NB4 (cell line): ENCODE measurements at regions not wholly inside any gene's neighbourhood (a gene's known extent, or its start where the extent isn't known, plus 50 kb on each side); places are given as distances from the start of the nearest gene placed in this dataset.

ENCODE experiments used
- CTCF ChIP-seq: IDR thresholded peaks from one replicate; pipeline ENCODE4 v1.5.1; 2012; ENCODE audit warnings: low read depth, low read length
- MAX ChIP-seq: IDR thresholded peaks from 2 replicates; pipeline ENCODE4 v1.6.1; 2011; ENCODE audit warnings: low read depth, low read length
- POLR2A ChIP-seq: IDR thresholded peaks from 2 replicates; pipeline ENCODE4 v1.6.1; 2011; ENCODE audit warnings: mild to moderate bottlenecking; ENCODE audit not compliant: insufficient read length; ENCODE audit errors: extremely low read depth

- no peak for TF ChIP-seq CTCF
- no peak for TF ChIP-seq MAX
- TF ChIP-seq POLR2A: no peak
Observed at GRCh38 chr2:72026819-72027425, 120.7 kb downstream of the CYP26B1 start.
